Lower lobe of right lung (tissue), 2 donors: ENCODE measurements at regions not wholly inside any gene's neighbourhood (a gene's known extent, or its start where the extent isn't known, plus 50 kb on each side); places are given as distances from the start of the nearest gene placed in this dataset.
A peak's percentile ranks its signal among the peaks of the same experiment; 100 is the strongest.
"Not testable (repeated sequence)": the region's sequence is repeated elsewhere in the genome, so short reads cannot be mapped to it uniquely, and the experiment has no call there.

Experiments used
- ATAC-seq, 2 donors: fragments of 200-7000 bp; cut with Tn5 transposase; one replicate each; pipeline ENCODE4 v1.9.1; 2020 to 2022; ENCODE audit warnings: mild to moderate bottlenecking in 2 of 2, moderate library complexity in 2 of 2
- DNase-seq: peaks from one replicate; pipeline ENCODE4 v3.0.0-alpha.2; 2020
- H3K27ac ChIP-seq: fragments of 200-600 bp; one replicate; pipeline ENCODE4 v1.8.0; 2022
- H3K27me3 ChIP-seq: fragments of 200-600 bp; one replicate; pipeline ENCODE4 v1.8.0; 2022; ENCODE audit warnings: low read depth
- H3K36me3 ChIP-seq: fragments of 200-600 bp; one replicate; pipeline ENCODE4 v1.8.0; 2022; ENCODE audit warnings: mild to moderate bottlenecking
- H3K4me1 ChIP-seq: fragments of 200-600 bp; one replicate; pipeline ENCODE4 v1.8.0; 2022
- H3K4me3 ChIP-seq: fragments of 200-600 bp; one replicate; pipeline ENCODE4 v1.8.0; 2022; ENCODE audit warnings: mild to moderate bottlenecking
- H3K9me3 ChIP-seq: fragments of 200-600 bp; one replicate; pipeline ENCODE4 v1.8.0; 2022
- intact Hi-C: fragments of 100-400 bp; cut with DNase I; formaldehyde crosslinking; loops from one replicate; pipeline ENCODE4 v1.11.0; 2022
- TF ChIP-seq, protein P1 (sequence below): fragments of 200-600 bp; IDR thresholded peaks from one replicate; pipeline ENCODE4 v1.8.0; 2022; ENCODE audit warnings: antibody characterized with exemption, mild to moderate bottlenecking
- donor health status: DM: no; HTN: yes; CAD: no; lungs with severe emphysema.

DNA sequence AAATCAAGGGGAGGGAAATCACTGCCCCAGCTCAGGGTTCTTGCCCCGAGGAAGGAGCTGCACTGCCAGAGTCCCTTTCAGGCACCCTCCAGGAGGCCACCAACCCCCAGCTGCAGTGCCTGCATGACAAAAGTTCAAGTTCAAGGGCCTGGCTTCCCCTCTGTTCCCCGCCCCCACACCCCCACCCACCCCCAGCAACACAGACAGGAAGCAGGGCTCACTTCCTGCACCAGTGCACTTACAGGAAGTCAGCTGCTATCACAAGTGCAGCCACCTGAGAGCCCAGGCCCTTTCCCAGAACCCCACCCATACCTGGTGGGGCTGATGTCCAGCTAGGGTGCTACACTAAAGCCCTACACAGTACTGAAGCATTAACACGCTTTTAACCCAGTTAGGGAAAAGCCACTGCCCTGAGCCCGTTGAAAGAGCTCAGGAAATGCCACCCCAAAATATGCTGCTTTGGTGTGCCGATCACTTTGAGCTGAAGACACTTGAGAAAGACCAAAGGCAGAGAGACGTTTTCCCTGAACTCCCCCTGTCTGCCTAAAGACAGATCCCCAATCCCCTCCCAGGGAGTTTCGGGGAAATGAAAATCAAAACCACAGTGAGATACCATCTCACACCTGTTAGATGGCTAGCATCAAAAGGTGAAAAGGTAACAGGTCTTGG lies 109.9 kb upstream of the CAB39 start:
- ATAC-seq (peak; percentile 48 to 76), DNase-seq (no peak)
- intact Hi-C loops, result no loop called here

DNA sequence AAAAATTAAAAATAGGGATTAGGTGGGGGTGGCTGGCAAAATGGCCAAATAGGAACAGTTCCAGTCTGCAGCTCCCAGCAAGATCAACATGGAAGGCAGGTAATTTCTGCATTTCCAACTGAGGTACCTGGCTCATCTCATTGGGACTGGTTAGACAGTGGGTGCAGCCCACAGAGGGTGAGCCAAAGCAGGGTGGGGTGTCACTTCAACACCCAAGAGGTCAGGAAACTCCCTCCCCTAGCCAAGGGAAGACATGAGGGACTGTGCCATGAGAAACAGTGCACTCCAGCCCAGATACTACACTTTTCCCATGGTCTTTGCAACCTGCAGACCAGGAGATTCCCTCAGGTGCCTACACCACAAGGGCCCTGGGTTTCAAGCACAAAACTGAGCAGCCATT lies 109.3 kb upstream of the CAB39 start:
- H3K4me3 ChIP-seq, H3K27me3 ChIP-seq, H3K36me3 ChIP-seq, intact Hi-C loops, H3K4me1 ChIP-seq, DNase-seq, H3K27ac ChIP-seq, ATAC-seq, H3K9me3 ChIP-seq: not testable (repeated sequence)

More for the DNA sequence above, 109.9 kb upstream of the CAB39 start:
- TF ChIP-seq, protein P1, sequence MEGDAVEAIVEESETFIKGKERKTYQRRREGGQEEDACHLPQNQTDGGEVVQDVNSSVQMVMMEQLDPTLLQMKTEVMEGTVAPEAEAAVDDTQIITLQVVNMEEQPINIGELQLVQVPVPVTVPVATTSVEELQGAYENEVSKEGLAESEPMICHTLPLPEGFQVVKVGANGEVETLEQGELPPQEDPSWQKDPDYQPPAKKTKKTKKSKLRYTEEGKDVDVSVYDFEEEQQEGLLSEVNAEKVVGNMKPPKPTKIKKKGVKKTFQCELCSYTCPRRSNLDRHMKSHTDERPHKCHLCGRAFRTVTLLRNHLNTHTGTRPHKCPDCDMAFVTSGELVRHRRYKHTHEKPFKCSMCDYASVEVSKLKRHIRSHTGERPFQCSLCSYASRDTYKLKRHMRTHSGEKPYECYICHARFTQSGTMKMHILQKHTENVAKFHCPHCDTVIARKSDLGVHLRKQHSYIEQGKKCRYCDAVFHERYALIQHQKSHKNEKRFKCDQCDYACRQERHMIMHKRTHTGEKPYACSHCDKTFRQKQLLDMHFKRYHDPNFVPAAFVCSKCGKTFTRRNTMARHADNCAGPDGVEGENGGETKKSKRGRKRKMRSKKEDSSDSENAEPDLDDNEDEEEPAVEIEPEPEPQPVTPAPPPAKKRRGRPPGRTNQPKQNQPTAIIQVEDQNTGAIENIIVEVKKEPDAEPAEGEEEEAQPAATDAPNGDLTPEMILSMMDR, result no peak
- no peaks in the 10 kb centered on the region for H3K4me1 ChIP-seq
- no peak overlapping the region for H3K27ac ChIP-seq
- H3K9me3 ChIP-seq, result no peaks in the 10 kb centered on the region
- H3K27me3 ChIP-seq, result no peaks in the 10 kb centered on the region
- no peaks in the 10 kb centered on the region for H3K36me3 ChIP-seq
- no peak overlapping the region for H3K4me3 ChIP-seq

DNA sequence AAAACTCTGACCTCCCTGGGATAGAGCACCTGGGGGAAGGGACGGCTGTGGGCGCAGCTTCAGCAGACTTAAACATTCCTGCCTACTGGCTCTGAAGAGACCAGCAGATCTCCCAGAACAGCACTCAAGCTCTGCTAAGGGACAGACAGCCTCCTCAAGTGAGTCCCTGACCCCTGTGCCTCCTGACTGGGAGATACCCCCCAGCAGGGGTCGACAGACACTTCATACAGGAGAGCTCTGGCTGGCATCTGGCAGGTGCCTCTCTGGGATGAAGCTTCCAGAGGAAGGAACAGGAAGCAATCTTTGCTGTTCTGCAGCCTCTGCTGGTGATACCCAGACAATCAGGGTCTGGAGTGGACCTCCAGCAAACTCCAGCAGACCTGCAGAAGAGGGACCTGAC lies 108.5 kb upstream of the CAB39 start:
- intact Hi-C loops, DNase-seq, H3K36me3 ChIP-seq, H3K9me3 ChIP-seq, H3K4me3 ChIP-seq, H3K27ac ChIP-seq, ATAC-seq, H3K4me1 ChIP-seq, H3K27me3 ChIP-seq: not testable (repeated sequence)

GRCh38 chr2:230614040-230614439 lies 98.6 kb upstream of the CAB39 start:
- intact Hi-C loops, result loop anchor here (10.0 kb wide), 1 partner anchor 609 kb away; no protein-coding TSS in a partner anchor
- DNase-seq, result no peak
- ATAC-seq, result no peak
- H3K36me3 ChIP-seq, result no peaks in the 10 kb centered on the region
- H3K4me1 ChIP-seq, result peaks cover 5% of the 10 kb centered on the region
- no peaks in the 10 kb centered on the region for H3K27me3 ChIP-seq
- no peaks in the 10 kb centered on the region for H3K9me3 ChIP-seq
- no peak overlapping the region for H3K27ac ChIP-seq
- H3K4me3 ChIP-seq, result no peak overlapping the region
- TF ChIP-seq, protein P1, result no peak

GRCh38 chr2:230614913-230615332 lies 97.7 kb upstream of the CAB39 start:
- no peaks in the 10 kb centered on the region for H3K27me3 ChIP-seq
- peaks cover 5% of the 10 kb centered on the region for H3K4me1 ChIP-seq
- ATAC-seq (peak; percentile 70 to 81), DNase-seq (no peak)
- no peak overlapping the region for H3K4me3 ChIP-seq
- H3K36me3 ChIP-seq, result no peaks in the 10 kb centered on the region
- TF ChIP-seq, protein P1, result no peak
- no peaks in the 10 kb centered on the region for H3K9me3 ChIP-seq
- intact Hi-C loops, result loop anchor here (10.0 kb wide), 1 partner anchor 610 kb away; no protein-coding TSS in a partner anchor
- no peak overlapping the region for H3K27ac ChIP-seq

DNA sequence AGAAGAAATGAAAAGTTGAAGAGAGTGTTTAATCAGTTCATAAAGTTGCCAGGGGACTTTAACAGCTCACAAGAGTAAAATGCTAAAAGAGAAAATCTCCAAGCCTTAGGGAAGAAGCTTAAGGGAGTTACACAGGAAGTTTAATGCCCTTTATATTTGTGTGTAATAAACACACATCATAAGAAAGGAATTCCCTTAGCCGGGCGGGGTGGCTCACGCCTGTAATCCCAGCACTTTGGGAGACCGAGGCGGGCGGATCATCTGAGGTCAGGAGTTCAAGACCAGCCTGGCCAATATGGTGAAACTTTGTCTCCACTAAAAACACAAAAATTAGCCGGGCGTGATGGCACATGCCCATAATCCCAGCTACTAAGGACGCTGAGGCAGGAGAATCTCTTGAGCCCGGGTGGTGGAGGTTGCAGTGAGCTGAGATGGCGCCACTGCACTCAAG lies 95.4 kb upstream of the CAB39 start:
- not testable (repeated sequence) for H3K4me1 ChIP-seq, DNase-seq, H3K9me3 ChIP-seq, H3K36me3 ChIP-seq, H3K4me3 ChIP-seq, H3K27me3 ChIP-seq, H3K27ac ChIP-seq
- peak; percentile 56 to 63 for ATAC-seq
- intact Hi-C loops, result loop anchor here (10.0 kb wide), 1 partner anchor 612 kb away; no protein-coding TSS in a partner anchor

- Histone ChIP-seq H3K27me3 (no peaks in the 10 kb centered on the region), H3K9me3 (no peaks in the 10 kb centered on the region), H3K36me3 (no peaks in the 10 kb centered on the region), H3K27ac (no peak overlapping the region), H3K4me1 (no peaks in the 10 kb centered on the region), H3K4me3 (no peak overlapping the region)
- TF ChIP-seq, protein P1, result no peak
- ATAC-seq (no peak), DNase-seq (no peak)
- intact Hi-C loops, result loop anchor here (10.0 kb wide), 1 partner anchor 615 kb away; no protein-coding TSS in a partner anchor
Observed at GRCh38 chr2:230619491-230619890, 93.2 kb upstream of the CAB39 start.

DNA sequence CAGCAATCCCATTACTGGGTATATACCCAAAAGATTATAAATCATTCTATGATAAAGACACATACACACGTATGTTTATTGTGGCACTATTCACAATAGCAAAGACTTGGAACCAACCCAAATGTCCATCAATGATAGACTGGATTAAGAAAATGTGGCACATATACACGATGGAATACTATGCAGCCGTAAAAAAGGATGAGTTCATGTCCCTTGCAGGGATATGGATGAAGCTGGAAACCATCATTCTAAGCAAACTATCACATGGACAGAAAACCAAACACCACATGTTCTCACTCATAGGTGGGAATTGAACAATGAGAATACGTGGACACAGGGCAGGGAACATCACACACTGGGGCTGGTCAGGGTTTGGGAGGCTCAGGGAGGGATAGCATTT lies 87.4 kb upstream of the CAB39 start:
- DNase-seq, H3K27me3 ChIP-seq, H3K9me3 ChIP-seq, ATAC-seq, H3K27ac ChIP-seq, H3K4me1 ChIP-seq, H3K4me3 ChIP-seq, H3K36me3 ChIP-seq, intact Hi-C loops: not testable (repeated sequence)

GRCh38 chr2:230627091-230627490 lies 85.6 kb upstream of the CAB39 start:
- DNase-seq, intact Hi-C loops, H3K36me3 ChIP-seq, H3K9me3 ChIP-seq, H3K4me3 ChIP-seq, H3K4me1 ChIP-seq, H3K27me3 ChIP-seq, ATAC-seq, H3K27ac ChIP-seq: not testable (repeated sequence)
